ENCODE measurements at regions not wholly inside any gene's neighbourhood (a gene's known extent, or its start where the extent isn't known, plus 50 kb on each side); places are given as distances from the start of the nearest gene placed in this dataset.

- WGBS, 4 donors = 81 to 88% (median 85%) methylated on average over 4 of the region's 4 CpGs
- Histone ChIP-seq H3K9me3 (peaks cover 0 to 15% (median 0%) of the 10 kb centered on the region in 12 donors), H3K36me3 (no peaks in the 10 kb centered on the region)
These were observed 379.0 kb downstream of the STIM2 start for GRCh38 chr4:27239641-27240040.

DNA sequence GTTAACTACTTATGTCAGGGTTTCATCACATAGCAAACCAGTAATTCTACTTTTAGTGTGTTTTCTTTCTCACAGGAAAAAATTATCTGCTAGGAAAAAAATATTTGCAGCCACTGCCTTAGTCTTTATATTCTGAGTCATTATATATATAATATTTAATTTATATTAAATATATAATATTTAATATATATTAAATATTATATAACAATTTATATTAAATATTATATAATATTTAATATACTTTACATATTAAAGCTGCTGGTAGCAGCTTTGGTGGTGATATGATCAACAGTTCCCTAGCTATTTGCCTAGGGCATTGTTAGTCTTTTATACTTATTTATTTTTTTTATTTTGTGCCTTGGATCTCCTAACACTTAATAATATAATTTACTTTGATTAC is 381.6 kb downstream of the STIM2 start:
- H3K36me3 ChIP-seq = no peaks in the 10 kb centered on the region
- intact Hi-C loops (cut with DNase I) = no loop called here
- no peak for DNase-seq
- TF ChIP-seq, protein P1, sequence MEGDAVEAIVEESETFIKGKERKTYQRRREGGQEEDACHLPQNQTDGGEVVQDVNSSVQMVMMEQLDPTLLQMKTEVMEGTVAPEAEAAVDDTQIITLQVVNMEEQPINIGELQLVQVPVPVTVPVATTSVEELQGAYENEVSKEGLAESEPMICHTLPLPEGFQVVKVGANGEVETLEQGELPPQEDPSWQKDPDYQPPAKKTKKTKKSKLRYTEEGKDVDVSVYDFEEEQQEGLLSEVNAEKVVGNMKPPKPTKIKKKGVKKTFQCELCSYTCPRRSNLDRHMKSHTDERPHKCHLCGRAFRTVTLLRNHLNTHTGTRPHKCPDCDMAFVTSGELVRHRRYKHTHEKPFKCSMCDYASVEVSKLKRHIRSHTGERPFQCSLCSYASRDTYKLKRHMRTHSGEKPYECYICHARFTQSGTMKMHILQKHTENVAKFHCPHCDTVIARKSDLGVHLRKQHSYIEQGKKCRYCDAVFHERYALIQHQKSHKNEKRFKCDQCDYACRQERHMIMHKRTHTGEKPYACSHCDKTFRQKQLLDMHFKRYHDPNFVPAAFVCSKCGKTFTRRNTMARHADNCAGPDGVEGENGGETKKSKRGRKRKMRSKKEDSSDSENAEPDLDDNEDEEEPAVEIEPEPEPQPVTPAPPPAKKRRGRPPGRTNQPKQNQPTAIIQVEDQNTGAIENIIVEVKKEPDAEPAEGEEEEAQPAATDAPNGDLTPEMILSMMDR (IDR thresholded peaks at IDR 0.05) = no peak
- no peak for TF ChIP-seq POLR2A (IDR thresholded peaks at IDR 0.05)
- H3K27me3 ChIP-seq = no peaks in the 10 kb centered on the region
- H3K9me3 ChIP-seq = peaks cover 0 to 15% (median 0%) of the 10 kb centered on the region in 12 donors
- no peak overlapping the region for H3K4me3 ChIP-seq
- ATAC-seq = no peak
- H3K4me1 ChIP-seq = no peaks in the 10 kb centered on the region
- no peak overlapping the region for H3K27ac ChIP-seq

More at GRCh38 chr4:27239641-27240040, 379.0 kb downstream of the STIM2 start:
- TF ChIP-seq, protein P1 (IDR thresholded peaks at IDR 0.05) = no peak
- no peak for TF ChIP-seq POLR2A (IDR thresholded peaks at IDR 0.05)
- ATAC-seq (no peak), DNase-seq (no peak)
- H3K4me3 ChIP-seq = no peak overlapping the region
- H3K27ac ChIP-seq = no peak overlapping the region
- H3K4me1 ChIP-seq = no peaks in the 10 kb centered on the region
- no peaks in the 10 kb centered on the region for H3K27me3 ChIP-seq
- intact Hi-C loops (cut with DNase I) = no loop called here

GRCh38 chr4:27245216-27245615 is 384.6 kb downstream of the STIM2 start:
- DNase-seq (no peak), ATAC-seq (no peak)
- no peaks in the 10 kb centered on the region for H3K4me1 ChIP-seq
- TF ChIP-seq POLR2A (IDR thresholded peaks at IDR 0.05) = no peak
- TF ChIP-seq, protein P1 (IDR thresholded peaks at IDR 0.05) = no peak
- no peak overlapping the region for H3K27ac ChIP-seq
- H3K9me3 ChIP-seq = peaks cover 0 to 12% (median 0%) of the 10 kb centered on the region in 12 donors
- H3K4me3 ChIP-seq = no peak overlapping the region
- no peaks in the 10 kb centered on the region for H3K36me3 ChIP-seq
- intact Hi-C loops (cut with DNase I) = no loop called here
- H3K27me3 ChIP-seq = no peaks in the 10 kb centered on the region
- WGBS, 4 donors = 67 to 77% (median 72%) methylated on average over 1 of the region's 1 CpG

DNA sequence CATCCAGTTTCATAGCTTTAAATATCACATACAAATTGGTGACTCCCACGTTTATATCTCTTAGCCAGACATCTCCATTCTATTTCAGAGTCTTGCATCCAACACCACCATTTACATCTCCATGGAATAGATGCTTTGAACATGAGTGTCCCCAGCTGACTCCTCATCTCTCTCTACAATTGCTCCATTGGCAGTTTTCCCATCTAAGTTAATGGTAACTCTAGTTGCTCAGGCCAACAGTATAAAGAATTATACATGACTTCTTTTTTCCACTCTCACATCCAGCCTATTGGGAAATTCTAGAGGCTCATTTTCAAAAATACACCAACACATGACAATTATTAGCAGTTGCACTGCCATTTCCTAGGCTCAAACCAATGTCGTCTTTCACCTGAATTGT is 388.2 kb downstream of the STIM2 start:
- Histone ChIP-seq H3K4me1 (peaks cover 0 to 3% (median 0%) of the 10 kb centered on the region in 12 donors), H3K4me3 (no peak overlapping the region), H3K36me3 (no peaks in the 10 kb centered on the region), H3K27me3 (no peaks in the 10 kb centered on the region), H3K27ac (no peak overlapping the region), H3K9me3 (peaks cover 0 to 6% (median 0%) of the 10 kb centered on the region in 12 donors)
- peak in 1 of 4 donors; percentile 28 for ATAC-seq
- no peak for DNase-seq
- intact Hi-C loops (cut with DNase I) = no loop called here
- 46 to 65% (median 51%) methylated on average over 2 of the region's 2 CpGs for WGBS, 4 donors
- no peak for TF ChIP-seq POLR2A (IDR thresholded peaks at IDR 0.05)
- TF ChIP-seq, protein P1 (IDR thresholded peaks at IDR 0.05) = no peak

Measured in heart left ventricle (tissue), 16 donors.